ENCODE measurements at regions not wholly inside any gene's neighbourhood (a gene's known extent, or its start where the extent isn't known, plus 50 kb on each side); places are given as distances from the start of the nearest gene placed in this dataset.

DNA sequence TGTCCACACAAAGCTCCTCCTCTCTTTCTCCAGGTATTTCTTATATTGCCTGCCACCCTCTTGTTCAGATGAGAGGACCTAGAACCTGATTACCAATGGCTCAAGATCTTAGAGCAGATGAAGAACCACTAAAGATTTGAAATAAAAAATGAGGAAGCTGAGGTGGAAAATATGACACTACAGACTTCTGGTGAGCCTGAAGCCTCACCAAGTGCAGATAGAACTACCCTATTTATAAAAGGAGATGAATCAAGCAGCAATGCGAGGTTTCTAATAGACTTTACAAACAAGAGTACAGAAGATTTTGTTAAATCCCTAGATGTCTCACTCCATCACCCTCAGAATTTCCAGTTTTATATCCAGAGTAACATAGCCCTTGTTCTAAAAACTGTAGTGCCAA is 345.8 kb downstream of the TBC1D4 start:
- POLR2A ChIA-PET = no interaction called here
- CTCF ChIA-PET (ENCODE audit: low intra/inter-chr PET ratio) = no interaction called here
- BruUV-seq (replicated peaks) = no TSS peak

DNA sequence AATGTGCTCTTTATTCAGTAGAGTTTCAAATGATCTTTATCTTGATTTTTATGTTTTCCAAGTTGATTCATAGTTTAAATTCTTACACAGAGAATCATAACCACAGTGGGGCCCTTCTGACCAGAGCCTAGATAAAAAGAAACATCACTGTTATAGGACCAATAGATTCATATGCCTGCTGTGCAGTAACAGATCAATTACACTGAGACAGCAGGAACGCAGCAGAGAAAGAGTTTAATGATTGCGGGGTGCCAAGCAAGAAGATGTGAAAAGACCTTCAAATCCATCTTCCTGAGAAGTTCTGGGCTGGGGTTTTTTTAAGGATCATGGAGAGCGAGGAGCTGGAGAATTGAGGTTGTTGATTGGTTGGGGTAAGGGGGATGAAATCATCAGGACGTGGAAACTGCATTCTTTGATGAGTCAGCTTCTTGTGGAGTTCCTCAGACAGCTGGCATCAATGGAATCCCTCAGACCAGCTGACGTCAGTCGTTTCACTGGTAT is 346.6 kb downstream of the TBC1D4 start:
- WGBS (ENCODE audit: insufficient coverage, low coverage, missing lambda C conversion rate) = 0% methylated on average over 6 of the region's 6 CpGs
- no peak overlapping the region for H2AFZ ChIP-seq (ENCODE audit: low read depth, low read length)
- no peak for DNase-seq (ENCODE audit: extremely low read depth in 1 of 4, low spot score in 3 of 4)
- FAIRE-seq = no peak
- H3K9me1 ChIP-seq (ENCODE audit: control insufficient read depth, insufficient read depth, low read length) = no peaks in the 10 kb centered on the region
- H3K79me2 ChIP-seq (ENCODE audit: control insufficient read depth, insufficient read depth, low read length) = no peaks in the 10 kb centered on the region
- no peaks in the 10 kb centered on the region for H3K36me3 ChIP-seq (ENCODE audit: control insufficient read depth, insufficient read depth, low read length)
- no peaks in the 10 kb centered on the region for H4K20me1 ChIP-seq (replicated peaks; ENCODE audit: control insufficient read depth, insufficient read depth, low read length)
- no peak overlapping the region for H3K9ac ChIP-seq (ENCODE audit: insufficient read depth in 1 of 2, low read depth in 2 of 2, low read length in 2 of 2)
- ATAC-seq = no peak
- H3K27ac ChIP-seq (ENCODE audit: extremely low read depth, low read depth, low read length) = no peak overlapping the region
- BruUV-seq (replicated peaks) = no TSS peak
- H3K27me3 ChIP-seq (ENCODE audit: control insufficient read depth in 2 of 2, insufficient read depth in 2 of 2, low read length in 2 of 2) = no peaks in the 10 kb centered on the region
- H3K4me1 ChIP-seq (replicated peaks in 1 of 2; ENCODE audit: control insufficient read depth in 2 of 2, insufficient read depth in 2 of 2, low read length in 2 of 2) = no peaks in the 10 kb centered on the region
- POLR2A ChIA-PET = no interaction called here
- intact Hi-C loops (cut with micrococcal nuclease) = no loop called here
- H3K9me3 ChIP-seq (replicated peaks; ENCODE audit: control insufficient read depth, insufficient read depth, low read depth, low read length) = no peaks in the 10 kb centered on the region
- no peak overlapping the region for H3K4me3 ChIP-seq
- peak; percentile 15; the same call in 1 of the 2 replicates for TF ChIP-seq ZNF316 (IDR thresholded peaks at IDR 0.05)
- no peak for TF ChIP-seq HMGN3 (IDR thresholded peaks at IDR 0.05; ENCODE audit: borderline replicate concordance, extremely low read depth, insufficient read length, low read depth, low read length)
- in situ Hi-C loops (cut with MboI) = no loop called here
- H3K4me2 ChIP-seq (ENCODE audit: insufficient read depth, low read length) = no peak overlapping the region
- CTCF ChIA-PET (ENCODE audit: low intra/inter-chr PET ratio) = no interaction called here

More for the DNA sequence above, 345.8 kb downstream of the TBC1D4 start:
- H3K27me3 ChIP-seq (ENCODE audit: control insufficient read depth in 2 of 2, insufficient read depth in 2 of 2, low read length in 2 of 2) = no peaks in the 10 kb centered on the region
- H3K9ac ChIP-seq (ENCODE audit: insufficient read depth in 1 of 2, low read depth in 2 of 2, low read length in 2 of 2) = no peak overlapping the region
- no peak overlapping the region for H3K27ac ChIP-seq (ENCODE audit: extremely low read depth, low read depth, low read length)
- H3K4me1 ChIP-seq (replicated peaks in 1 of 2; ENCODE audit: control insufficient read depth in 2 of 2, insufficient read depth in 2 of 2, low read length in 2 of 2) = no peaks in the 10 kb centered on the region
- no peaks in the 10 kb centered on the region for H4K20me1 ChIP-seq (replicated peaks; ENCODE audit: control insufficient read depth, insufficient read depth, low read length)
- intact Hi-C loops (cut with micrococcal nuclease) = no loop called here
- no peaks in the 10 kb centered on the region for H3K9me1 ChIP-seq (ENCODE audit: control insufficient read depth, insufficient read depth, low read length)
- no peak overlapping the region for H3K4me2 ChIP-seq (ENCODE audit: insufficient read depth, low read length)
- no peaks in the 10 kb centered on the region for H3K9me3 ChIP-seq (replicated peaks; ENCODE audit: control insufficient read depth, insufficient read depth, low read depth, low read length)
- WGBS (ENCODE audit: insufficient coverage, low coverage, missing lambda C conversion rate) = 0% methylated on average over 1 of the region's 1 CpG
- no peaks in the 10 kb centered on the region for H3K79me2 ChIP-seq (ENCODE audit: control insufficient read depth, insufficient read depth, low read length)
- no peak overlapping the region for H3K4me3 ChIP-seq
- ATAC-seq (no peak), FAIRE-seq (no peak), DNase-seq (ENCODE audit: extremely low read depth in 1 of 4, low spot score in 3 of 4) (no peak)
- H2AFZ ChIP-seq (ENCODE audit: low read depth, low read length) = no peak overlapping the region
- no peaks in the 10 kb centered on the region for H3K36me3 ChIP-seq (ENCODE audit: control insufficient read depth, insufficient read depth, low read length)
- TF ChIP-seq SMAD4 (CRISPR knock-in tag; conservative IDR thresholded peaks at IDR 0.05) (no peak), CBFA2T3 (IDR thresholded peaks at IDR 0.05) (no peak), DIDO1 (tag; IDR thresholded peaks at IDR 0.05; ENCODE audit: low read depth) (no peak)
- TF ChIP-seq, protein P1, sequence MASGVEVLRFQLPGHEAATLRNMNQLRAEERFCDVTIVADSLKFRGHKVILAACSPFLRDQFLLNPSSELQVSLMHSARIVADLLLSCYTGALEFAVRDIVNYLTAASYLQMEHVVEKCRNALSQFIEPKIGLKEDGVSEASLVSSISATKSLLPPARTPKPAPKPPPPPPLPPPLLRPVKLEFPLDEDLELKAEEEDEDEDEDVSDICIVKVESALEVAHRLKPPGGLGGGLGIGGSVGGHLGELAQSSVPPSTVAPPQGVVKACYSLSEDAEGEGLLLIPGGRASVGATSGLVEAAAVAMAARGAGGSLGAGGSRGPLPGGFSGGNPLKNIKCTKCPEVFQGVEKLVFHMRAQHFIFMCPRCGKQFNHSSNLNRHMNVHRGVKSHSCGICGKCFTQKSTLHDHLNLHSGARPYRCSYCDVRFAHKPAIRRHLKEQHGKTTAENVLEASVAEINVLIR (CRISPR knock-in tag; IDR thresholded peaks at IDR 0.05) = no peak
- in situ Hi-C loops (cut with MboI) = no loop called here

Measured in K562 (cell line).